A549 (cell line): ENCODE measurements at regions not wholly inside any gene's neighbourhood (a gene's known extent, or its start where the extent isn't known, plus 50 kb on each side); places are given as distances from the start of the nearest gene placed in this dataset.

Experiments used
- ATAC-seq, 2 experiments: fragments of 200-7000 bp in 1 of 2; fragments of >200 bp in 1 of 2; cut with Nextera tagmentation in 1 of 2; cut with Tn5 transposase in 1 of 2; 3 replicates each; pipeline versions ENCODE4 v1.8.0 to v1.9.1; 2018 to 2020; ENCODE audit warnings: mild to moderate bottlenecking in 1 of 2, moderate library complexity in 1 of 2
- CTCF ChIA-PET: fragments of 300-600 bp; sonication (Branson Sonifier 250); formaldehyde crosslinking; extraction: SDS; loops from one replicate; lab custom pipeline; 2021; ENCODE audit warnings: antibody characterized with exemption, inconsistent platforms; lab: Yijun Ruan, JAX
- POLR2A ChIA-PET: fragments of 350-600 bp; formaldehyde crosslinking; extraction: SDS; loops from one replicate; lab custom pipeline; 2021; ENCODE audit warnings: antibody characterized with exemption, inconsistent platforms; lab: Yijun Ruan, JAX
- DNase-seq, 2 experiments: peaks; one replicate each; pipeline versions ENCODE4 v3.0.0 to v3.0.0-alpha.2; 2011 to 2016; ENCODE audit warnings: low read depth in 1 of 2, low spot score in 1 of 2
- FAIRE-seq: peaks from 2 replicates; lab custom pipeline; 2011; peaks lifted over from hg19 to GRCh38; lab: Jason Lieb, UNC
- H3K27ac ChIP-seq, 2 experiments: fragments of >200 bp; sonication (Bioruptor Twin); formaldehyde crosslinking; 3 replicates each; pipeline ENCODE4 v1.5.1; 2016 to 2017
- H3K4me1 ChIP-seq: fragments of >200 bp; sonication (Bioruptor Twin); formaldehyde crosslinking; 3 replicates; pipeline ENCODE4 v1.6.1; 2016
- H3K4me2 ChIP-seq: fragments of >200 bp; sonication (Bioruptor Twin); formaldehyde crosslinking; 3 replicates; pipeline ENCODE4 v1.6.1; 2016
- H3K4me3 ChIP-seq: fragments of >200 bp; sonication (Bioruptor Twin); formaldehyde crosslinking; 3 replicates; pipeline ENCODE4 v1.5.1; 2016
- H3K9me3 ChIP-seq: fragments of >200 bp; sonication (Bioruptor Twin); formaldehyde crosslinking; 3 replicates; pipeline ENCODE4 v1.6.1; 2016
- CBX2 ChIP-seq: fragments of 200-600 bp; sonication (generic); IDR thresholded peaks from 2 replicates; pipeline ENCODE4 v1.6.1; 2016; ENCODE audit warnings: low read depth, mild to moderate bottlenecking, borderline replicate concordance
- CBX8 ChIP-seq: fragments of 200-600 bp; sonication (generic); IDR thresholded peaks from 2 replicates; pipeline ENCODE4 v1.6.1; 2016
- CEBPB ChIP-seq, 2 experiments: fragments of >200 bp in 1 of 2; sonication (Bioruptor Twin) in 1 of 2; formaldehyde crosslinking in 1 of 2; IDR thresholded peaks; 2 replicates each; pipeline ENCODE4 v1.6.1; 2012 to 2016
- CHD2 ChIP-seq: fragments of 150-350 bp; IDR thresholded peaks from 2 replicates; pipeline ENCODE4 v1.6.1; 2014; ENCODE audit warnings: low read length; ENCODE audit not compliant: partially characterized antibody
- E2F6 ChIP-seq: IDR thresholded peaks from 2 replicates; pipeline ENCODE4 v1.6.1; 2012; ENCODE audit warnings: low read depth, borderline replicate concordance
- EHMT2 ChIP-seq: fragments of 200-600 bp; sonication (generic); IDR thresholded peaks from 2 replicates; pipeline ENCODE4 v1.6.1; 2016; ENCODE audit warnings: antibody characterized with exemption, low read depth, mild to moderate bottlenecking, moderate library complexity
- FOSB ChIP-seq: fragments of 250-450 bp; sonication (Bioruptor Pico); IDR thresholded peaks from 2 replicates; pipeline ENCODE4 v1.5.0; 2020; ENCODE audit warnings: mild to moderate bottlenecking, moderate library complexity
- FOSL2 ChIP-seq, 2 experiments: fragments of 450-650 bp in 1 of 2; fragments of >200 bp in 1 of 2; sonication (Bioruptor Twin) in 1 of 2; formaldehyde crosslinking; IDR thresholded peaks; 2 replicates each; pipeline versions ENCODE4 v1.5.0 to v1.6.1; 2016 to 2020; ENCODE audit warnings: mild to moderate bottlenecking in 1 of 2, moderate library complexity in 1 of 2
- GATA3 ChIP-seq: IDR thresholded peaks from 2 replicates; pipeline ENCODE4 v1.6.1; 2012; ENCODE audit warnings: borderline replicate concordance
- HDAC2 ChIP-seq: fragments of 200-600 bp; sonication (generic); IDR thresholded peaks from 2 replicates; pipeline ENCODE4 v1.6.1; 2016
- HES2 ChIP-seq: fragments of >200 bp; sonication (Bioruptor Twin); formaldehyde crosslinking; IDR thresholded peaks from 2 replicates; pipeline ENCODE4 v1.6.1; 2016
- HEYL ChIP-seq: fragments of 250-450 bp; sonication (Bioruptor Pico); IDR thresholded peaks from 2 replicates; pipeline ENCODE4 v1.8.0; 2021; ENCODE audit warnings: mild to moderate bottlenecking, moderate library complexity
- HOXB13 ChIP-seq: fragments of 250-450 bp; sonication (Bioruptor Pico); IDR thresholded peaks from 2 replicates; pipeline ENCODE4 v1.5.0; 2020; ENCODE audit warnings: low read depth, mild to moderate bottlenecking, moderate library complexity
- JUNB ChIP-seq: fragments of >200 bp; sonication (Bioruptor Twin); formaldehyde crosslinking; IDR thresholded peaks from 2 replicates; pipeline ENCODE4 v1.6.1; 2016
- MAZ ChIP-seq: fragments of 150-350 bp; IDR thresholded peaks from 2 replicates; pipeline ENCODE4 v1.6.1; 2014; ENCODE audit warnings: antibody characterized with exemption, low read depth, low read length, borderline replicate concordance
- NPAS2 ChIP-seq: fragments of 250-450 bp; sonication (Bioruptor Pico); IDR thresholded peaks from 2 replicates; pipeline ENCODE4 v1.8.0; 2022; ENCODE audit warnings: mild to moderate bottlenecking, moderate library complexity, borderline replicate concordance
- PHF8 ChIP-seq: fragments of 200-600 bp; sonication (generic); IDR thresholded peaks from 2 replicates; pipeline ENCODE4 v1.6.1; 2016; ENCODE audit warnings: low read depth, mild to moderate bottlenecking, antibody characterized with exemption, moderate library complexity, borderline replicate concordance
- POLR2A ChIP-seq: IDR thresholded peaks from 2 replicates; pipeline ENCODE4 v1.6.1; 2012; ENCODE audit warnings: mild to moderate bottlenecking, low read length
- SREBF2 ChIP-seq: fragments of 450-650 bp; IDR thresholded peaks from 2 replicates; pipeline ENCODE4 v1.6.1; 2014; ENCODE audit warnings: mild to moderate bottlenecking, moderate library complexity
- ZSCAN20 ChIP-seq: fragments of 250-450 bp; sonication (Bioruptor Pico); IDR thresholded peaks from 2 replicates; pipeline ENCODE4 v1.8.0; 2022; ENCODE audit warnings: mild to moderate bottlenecking, moderate library complexity
- WGBS: methylation state at CpG from one replicate; pipeline ENCODE4 v1.1.6; 2017; ENCODE audit errors: missing lambda C conversion rate; 5-methylcytosine and 5-hydroxymethylcytosine counted together
- TF ChIP-seq, protein P1 (sequence below): fragments of 450-650 bp; IDR thresholded peaks from 2 replicates; pipeline ENCODE4 v1.6.1; 2014; ENCODE audit warnings: antibody characterized with exemption
- TF ChIP-seq, protein P2 (sequence below): fragments of >200 bp; sonication (Bioruptor Twin); formaldehyde crosslinking; IDR thresholded peaks from 3 replicates; pipeline ENCODE4 v1.5.1; 2016
- TF ChIP-seq, protein P3 (sequence below): fragments of 250-450 bp; sonication (Bioruptor Pico); IDR thresholded peaks from 2 replicates; pipeline ENCODE4 v1.5.0; 2021; ENCODE audit warnings: mild to moderate bottlenecking, moderate library complexity, borderline replicate concordance

DNA sequence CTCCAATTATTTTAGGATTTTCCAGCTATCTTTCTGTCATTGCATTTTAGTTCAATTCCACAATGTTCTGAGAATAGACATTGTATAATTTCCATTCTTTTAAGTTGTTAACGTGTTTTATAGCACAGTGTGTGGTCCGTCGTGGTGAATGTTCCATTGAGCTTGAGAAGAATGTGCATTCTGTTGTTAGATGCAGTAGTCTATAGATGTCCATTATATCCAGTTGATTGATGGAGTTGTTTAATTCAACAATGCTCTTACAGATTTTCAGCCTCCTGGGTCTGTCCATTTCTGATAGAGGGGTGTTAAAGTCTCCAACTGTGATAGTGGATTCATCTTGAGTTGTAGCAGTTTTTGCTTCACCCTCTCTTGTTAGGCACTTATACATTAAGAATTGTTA is 1587.7 kb upstream of the NUDT12 start (continued):
- TF ChIP-seq CHD2, result no peak
- no peak for TF ChIP-seq PHF8
- TF ChIP-seq HES2, result no peak
- no peak for TF ChIP-seq NPAS2 (CRISPR knock-in tag)
- no peak for TF ChIP-seq GATA3
- TF ChIP-seq HOXB13 (CRISPR knock-in tag), result no peak
- TF ChIP-seq, protein P1, sequence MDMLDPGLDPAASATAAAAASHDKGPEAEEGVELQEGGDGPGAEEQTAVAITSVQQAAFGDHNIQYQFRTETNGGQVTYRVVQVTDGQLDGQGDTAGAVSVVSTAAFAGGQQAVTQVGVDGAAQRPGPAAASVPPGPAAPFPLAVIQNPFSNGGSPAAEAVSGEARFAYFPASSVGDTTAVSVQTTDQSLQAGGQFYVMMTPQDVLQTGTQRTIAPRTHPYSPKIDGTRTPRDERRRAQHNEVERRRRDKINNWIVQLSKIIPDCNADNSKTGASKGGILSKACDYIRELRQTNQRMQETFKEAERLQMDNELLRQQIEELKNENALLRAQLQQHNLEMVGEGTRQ, result no peak
- TF ChIP-seq, protein P2, sequence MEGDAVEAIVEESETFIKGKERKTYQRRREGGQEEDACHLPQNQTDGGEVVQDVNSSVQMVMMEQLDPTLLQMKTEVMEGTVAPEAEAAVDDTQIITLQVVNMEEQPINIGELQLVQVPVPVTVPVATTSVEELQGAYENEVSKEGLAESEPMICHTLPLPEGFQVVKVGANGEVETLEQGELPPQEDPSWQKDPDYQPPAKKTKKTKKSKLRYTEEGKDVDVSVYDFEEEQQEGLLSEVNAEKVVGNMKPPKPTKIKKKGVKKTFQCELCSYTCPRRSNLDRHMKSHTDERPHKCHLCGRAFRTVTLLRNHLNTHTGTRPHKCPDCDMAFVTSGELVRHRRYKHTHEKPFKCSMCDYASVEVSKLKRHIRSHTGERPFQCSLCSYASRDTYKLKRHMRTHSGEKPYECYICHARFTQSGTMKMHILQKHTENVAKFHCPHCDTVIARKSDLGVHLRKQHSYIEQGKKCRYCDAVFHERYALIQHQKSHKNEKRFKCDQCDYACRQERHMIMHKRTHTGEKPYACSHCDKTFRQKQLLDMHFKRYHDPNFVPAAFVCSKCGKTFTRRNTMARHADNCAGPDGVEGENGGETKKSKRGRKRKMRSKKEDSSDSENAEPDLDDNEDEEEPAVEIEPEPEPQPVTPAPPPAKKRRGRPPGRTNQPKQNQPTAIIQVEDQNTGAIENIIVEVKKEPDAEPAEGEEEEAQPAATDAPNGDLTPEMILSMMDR, result no peak

- Histone ChIP-seq H3K4me1 (no peaks in the 10 kb centered on the region), H3K4me2 (no peak overlapping the region), H3K4me3 (no peak overlapping the region), H3K27ac (no peak overlapping the region), H3K9me3 (no peaks in the 10 kb centered on the region)
- FAIRE-seq (no peak), ATAC-seq (no peak), DNase-seq (no peak)
- ChIA-PET POLR2A (no interaction called here), CTCF (no interaction called here)
- TF ChIP-seq SREBF2 (no peak), FOSL2 (IDR thresholded peaks at IDR 0.05) (no peak), FOSL2 (CRISPR knock-in tag; IDR thresholded peaks at IDR 0.05) (no peak), POLR2A (no peak), E2F6 (no peak), HEYL (no peak), MAZ (no peak), HDAC2 (no peak), ZSCAN20 (CRISPR knock-in tag) (no peak), PHF8 (no peak), JUNB (no peak), CEBPB (IDR thresholded peaks at IDR 0.05) (no peak), EHMT2 (no peak), CBX8 (no peak), FOSB (CRISPR knock-in tag) (no peak), CBX2 (no peak)
- TF ChIP-seq, protein P2, result no peak
- TF ChIP-seq, protein P3, sequence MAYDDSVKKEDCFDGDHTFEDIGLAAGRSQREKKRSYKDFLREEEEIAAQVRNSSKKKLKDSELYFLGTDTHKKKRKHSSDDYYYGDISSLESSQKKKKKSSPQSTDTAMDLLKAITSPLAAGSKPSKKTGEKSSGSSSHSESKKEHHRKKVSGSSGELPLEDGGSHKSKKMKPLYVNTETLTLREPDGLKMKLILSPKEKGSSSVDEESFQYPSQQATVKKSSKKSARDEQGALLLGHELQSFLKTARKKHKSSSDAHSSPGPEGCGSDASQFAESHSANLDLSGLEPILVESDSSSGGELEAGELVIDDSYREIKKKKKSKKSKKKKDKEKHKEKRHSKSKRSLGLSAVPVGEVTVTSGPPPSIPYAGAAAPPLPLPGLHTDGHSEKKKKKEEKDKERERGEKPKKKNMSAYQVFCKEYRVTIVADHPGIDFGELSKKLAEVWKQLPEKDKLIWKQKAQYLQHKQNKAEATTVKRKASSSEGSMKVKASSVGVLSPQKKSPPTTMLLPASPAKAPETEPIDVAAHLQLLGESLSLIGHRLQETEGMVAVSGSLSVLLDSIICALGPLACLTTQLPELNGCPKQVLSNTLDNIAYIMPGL (CRISPR knock-in tag), result no peak
- WGBS, result 9% methylated on average over 2 of the region's 2 CpGs
These were observed 1584.3 kb upstream of the NUDT12 start for GRCh38 chr5:105146867-105147266.
